ENCODE measurements at regions not wholly inside any gene's neighbourhood (a gene's known extent, or its start where the extent isn't known, plus 50 kb on each side); places are given as distances from the start of the nearest gene placed in this dataset.

DNA sequence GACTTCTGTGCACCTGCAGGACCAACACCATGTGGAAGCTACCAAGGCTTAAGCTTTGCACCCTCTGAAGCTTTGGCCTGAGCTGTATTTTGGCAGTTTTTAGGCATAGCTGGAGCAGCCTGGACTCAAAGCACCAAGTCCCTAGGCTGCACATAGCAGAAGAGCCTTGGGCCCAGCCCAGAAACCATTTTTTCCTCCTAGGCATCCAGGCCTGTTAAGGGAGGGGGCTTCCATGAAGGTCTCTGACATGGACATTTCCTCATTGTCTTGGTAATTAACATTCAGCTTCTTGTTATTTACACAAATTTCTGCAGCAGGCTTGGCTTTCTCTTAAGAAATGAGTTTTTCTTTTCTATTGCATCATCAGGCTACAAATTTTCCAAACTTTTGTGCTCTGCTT is 475.8 kb upstream of the FLRT2 start:
- TF ChIP-seq, protein P1, sequence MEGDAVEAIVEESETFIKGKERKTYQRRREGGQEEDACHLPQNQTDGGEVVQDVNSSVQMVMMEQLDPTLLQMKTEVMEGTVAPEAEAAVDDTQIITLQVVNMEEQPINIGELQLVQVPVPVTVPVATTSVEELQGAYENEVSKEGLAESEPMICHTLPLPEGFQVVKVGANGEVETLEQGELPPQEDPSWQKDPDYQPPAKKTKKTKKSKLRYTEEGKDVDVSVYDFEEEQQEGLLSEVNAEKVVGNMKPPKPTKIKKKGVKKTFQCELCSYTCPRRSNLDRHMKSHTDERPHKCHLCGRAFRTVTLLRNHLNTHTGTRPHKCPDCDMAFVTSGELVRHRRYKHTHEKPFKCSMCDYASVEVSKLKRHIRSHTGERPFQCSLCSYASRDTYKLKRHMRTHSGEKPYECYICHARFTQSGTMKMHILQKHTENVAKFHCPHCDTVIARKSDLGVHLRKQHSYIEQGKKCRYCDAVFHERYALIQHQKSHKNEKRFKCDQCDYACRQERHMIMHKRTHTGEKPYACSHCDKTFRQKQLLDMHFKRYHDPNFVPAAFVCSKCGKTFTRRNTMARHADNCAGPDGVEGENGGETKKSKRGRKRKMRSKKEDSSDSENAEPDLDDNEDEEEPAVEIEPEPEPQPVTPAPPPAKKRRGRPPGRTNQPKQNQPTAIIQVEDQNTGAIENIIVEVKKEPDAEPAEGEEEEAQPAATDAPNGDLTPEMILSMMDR (IDR thresholded peaks at IDR 0.05) = no peak
- no peak for TF ChIP-seq POLR2A (IDR thresholded peaks at IDR 0.05)
